MG63 (cell line): ENCODE measurements at regions not wholly inside any gene's neighbourhood (a gene's known extent, or its start where the extent isn't known, plus 50 kb on each side); places are given as distances from the start of the nearest gene placed in this dataset.

Experiments used
- DNase-seq: peaks from one replicate; pipeline ENCODE4 v3.0.0-alpha.2; 2020
- H3K27me3 ChIP-seq: fragments of 250-450 bp; sonication (Bioruptor Pico); 2 replicates; pipeline ENCODE4 v1.5.1; 2020; ENCODE audit warnings: mild to moderate bottlenecking, moderate library complexity
- H3K36me3 ChIP-seq: fragments of 250-450 bp; sonication (Bioruptor Pico); 2 replicates; pipeline ENCODE4 v1.5.1; 2020; ENCODE audit warnings: mild to moderate bottlenecking, moderate library complexity
- H3K4me3 ChIP-seq: fragments of 250-450 bp; sonication (Bioruptor Pico); 2 replicates; pipeline ENCODE4 v1.5.1; 2020; ENCODE audit warnings: mild to moderate bottlenecking, moderate library complexity
- H3K9me3 ChIP-seq: fragments of 250-450 bp; sonication (Bioruptor Pico); 2 replicates; pipeline ENCODE4 v1.5.1; 2020; ENCODE audit warnings: mild to moderate bottlenecking, moderate library complexity

DNA sequence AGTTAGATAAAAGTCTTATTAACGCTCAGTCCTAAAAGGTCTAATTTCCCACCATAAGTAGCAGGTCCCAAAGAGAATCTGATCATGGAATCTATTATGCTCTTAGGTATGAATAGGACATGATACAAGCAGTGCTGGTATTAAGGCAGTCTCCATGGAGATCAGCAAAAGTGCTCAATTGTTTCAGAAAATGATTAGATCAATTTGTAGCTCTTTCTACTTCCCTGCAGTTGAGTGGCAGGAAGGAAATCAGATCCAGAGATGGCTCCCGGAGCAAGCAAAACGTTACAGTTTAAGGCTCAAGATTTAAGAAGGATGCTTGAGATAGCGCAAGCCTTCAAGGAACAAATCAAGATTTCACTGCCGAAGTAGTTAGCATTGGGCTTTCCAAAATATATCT lies 205.7 kb downstream of the DRD1 start:
- no peak overlapping the region for H3K4me3 ChIP-seq
- H3K27me3 ChIP-seq: no peaks in the 10 kb centered on the region
- H3K9me3 ChIP-seq: peaks cover 3% of the 10 kb centered on the region
- no peaks in the 10 kb centered on the region for H3K36me3 ChIP-seq
- no peak for DNase-seq

DNA sequence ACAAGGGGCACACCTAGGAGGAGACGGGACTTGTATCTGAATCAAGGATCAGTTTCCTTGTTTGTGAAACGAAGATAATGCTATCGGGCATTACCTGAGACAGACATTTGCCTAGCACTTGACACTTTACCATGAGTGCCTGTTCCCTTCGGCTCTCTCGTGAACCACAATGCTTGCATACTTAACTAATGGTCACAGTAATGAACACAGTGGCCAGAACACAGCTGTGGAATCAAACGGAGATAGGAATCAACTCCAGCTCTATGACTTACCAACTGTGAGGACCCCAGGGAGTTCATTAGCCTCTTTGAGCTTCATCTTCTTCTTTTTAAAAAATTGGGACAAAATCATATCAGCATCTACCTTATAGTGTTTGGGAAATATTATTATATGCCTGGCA lies 207.8 kb downstream of the DRD1 start:
- no peak overlapping the region for H3K4me3 ChIP-seq
- H3K9me3 ChIP-seq: peaks cover 3% of the 10 kb centered on the region
- no peaks in the 10 kb centered on the region for H3K36me3 ChIP-seq
- no peak for DNase-seq
- no peaks in the 10 kb centered on the region for H3K27me3 ChIP-seq

DNA sequence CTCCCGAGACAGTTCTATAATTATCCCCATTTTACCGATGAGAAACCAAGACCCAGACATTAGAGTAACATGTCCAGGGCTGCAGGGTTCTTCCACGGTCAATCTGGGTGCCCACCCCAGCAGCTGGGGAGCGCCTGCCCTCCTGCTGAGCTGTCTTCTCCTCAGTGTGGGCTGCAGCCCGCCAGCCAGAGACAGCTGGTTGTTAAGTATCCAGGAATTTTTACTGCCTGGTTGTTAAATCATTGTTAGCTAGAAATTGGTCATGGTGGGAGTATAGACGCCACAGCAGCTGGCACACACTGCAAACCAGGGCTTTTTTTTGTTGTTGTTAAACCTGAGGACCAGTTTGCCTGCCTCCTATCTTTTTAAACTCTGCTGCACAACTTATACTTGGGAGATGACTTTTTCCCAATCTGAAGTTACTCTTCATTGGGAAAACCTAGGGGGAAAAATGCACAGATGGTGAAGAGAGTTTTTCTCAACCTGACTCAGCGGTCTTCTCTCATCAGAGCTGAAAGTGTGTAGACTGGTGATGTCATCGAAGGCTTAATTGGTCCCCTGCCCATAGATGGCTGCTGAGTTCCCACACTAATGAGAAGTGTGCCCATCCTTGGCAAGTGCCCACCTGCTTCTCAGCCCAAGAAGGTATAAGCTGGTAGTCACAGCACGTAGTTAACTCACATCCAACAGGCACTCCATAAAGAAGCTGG lies 208.6 kb downstream of the DRD1 start:
- Histone ChIP-seq H3K36me3 (no peaks in the 10 kb centered on the region), H3K4me3 (no peak overlapping the region), H3K9me3 (peaks cover 3% of the 10 kb centered on the region), H3K27me3 (no peaks in the 10 kb centered on the region)
- DNase-seq: peak; percentile 81

GRCh38 chr5:175230299-175230698 lies 213.7 kb downstream of the DRD1 start:
- no peak for DNase-seq
- H3K4me3 ChIP-seq: no peak overlapping the region
- no peaks in the 10 kb centered on the region for H3K36me3 ChIP-seq
- no peaks in the 10 kb centered on the region for H3K27me3 ChIP-seq
- no peaks in the 10 kb centered on the region for H3K9me3 ChIP-seq

- DNase-seq: no peak
- Histone ChIP-seq H3K4me3 (no peak overlapping the region), H3K27me3 (no peaks in the 10 kb centered on the region), H3K36me3 (no peaks in the 10 kb centered on the region), H3K9me3 (no peaks in the 10 kb centered on the region)
Observed at GRCh38 chr5:175226506-175226905, 217.5 kb downstream of the DRD1 start.

GRCh38 chr5:175223291-175223690 lies 220.7 kb downstream of the DRD1 start:
- DNase-seq: no peak
- no peak overlapping the region for H3K4me3 ChIP-seq

DNA sequence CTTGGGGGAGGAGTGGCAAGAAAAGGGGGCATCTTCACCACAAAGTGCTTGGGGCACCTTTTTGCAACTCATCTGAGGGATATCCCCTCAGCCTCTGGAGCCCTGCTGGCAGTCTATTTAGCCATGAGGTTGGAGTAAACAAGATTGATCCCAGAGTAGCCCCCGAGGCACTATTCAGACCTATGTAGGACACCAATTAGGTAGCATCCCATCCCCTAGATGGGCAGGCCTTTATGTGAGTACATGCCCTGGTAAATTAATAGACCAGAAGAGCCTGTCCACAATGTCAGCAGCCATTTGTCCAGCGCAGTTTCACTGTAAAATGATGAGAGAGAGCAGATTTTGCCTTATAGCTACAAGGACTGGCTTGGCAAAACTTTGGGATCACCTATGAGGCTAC lies 221.4 kb downstream of the DRD1 start:
- Histone ChIP-seq H3K36me3 (no peaks in the 10 kb centered on the region), H3K4me3 (no peak overlapping the region), H3K9me3 (no peaks in the 10 kb centered on the region)

More at GRCh38 chr5:175223291-175223690, 220.7 kb downstream of the DRD1 start:
- H3K27me3 ChIP-seq: no peaks in the 10 kb centered on the region
- no peaks in the 10 kb centered on the region for H3K36me3 ChIP-seq
- no peaks in the 10 kb centered on the region for H3K9me3 ChIP-seq

DNA sequence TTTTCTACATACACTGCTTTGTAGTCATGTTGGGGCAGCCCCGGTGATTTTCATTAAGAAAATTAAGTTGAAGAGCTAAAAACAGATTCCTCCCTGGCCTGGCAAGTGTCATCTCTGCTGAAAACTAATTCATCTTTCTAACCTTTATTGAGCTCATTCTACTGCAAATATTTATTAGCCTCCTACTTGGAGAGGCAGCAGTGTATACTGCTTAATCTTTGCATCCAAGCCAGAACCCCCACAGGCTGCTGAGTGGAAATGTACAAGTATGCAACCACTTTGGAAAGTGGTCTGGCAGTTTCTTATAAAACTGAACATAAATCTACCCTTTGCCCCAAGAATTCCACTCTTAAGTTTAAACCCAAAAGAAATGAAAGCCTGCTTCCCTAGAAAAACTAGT lies 223.4 kb downstream of the DRD1 start:
- Histone ChIP-seq H3K4me3 (no peak overlapping the region), H3K27me3 (no peaks in the 10 kb centered on the region), H3K36me3 (no peaks in the 10 kb centered on the region), H3K9me3 (no peaks in the 10 kb centered on the region)
- DNase-seq: no peak

More for the DNA sequence above, 221.4 kb downstream of the DRD1 start:
- no peak for DNase-seq
- H3K27me3 ChIP-seq: no peaks in the 10 kb centered on the region

DNA sequence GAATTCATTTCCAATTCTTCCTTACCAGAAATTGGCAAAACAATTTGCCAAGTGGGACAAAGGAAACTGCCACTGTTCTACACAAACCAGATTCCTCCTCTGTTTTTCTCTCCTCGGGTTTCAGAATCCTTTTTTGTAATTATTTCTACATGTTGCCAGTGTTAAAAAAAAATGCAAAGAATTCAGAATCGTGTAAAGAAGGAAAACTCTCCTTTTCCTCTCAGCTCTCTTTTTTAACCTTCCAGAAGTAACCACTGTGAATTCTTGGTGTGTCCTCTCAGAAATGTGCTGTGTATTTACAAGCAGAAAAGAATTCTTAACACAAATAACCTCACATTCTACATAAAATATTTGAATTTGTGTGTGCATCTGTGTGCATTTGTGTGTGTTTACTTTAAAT lies 224.6 kb downstream of the DRD1 start:
- Histone ChIP-seq H3K4me3 (no peak overlapping the region), H3K36me3 (no peaks in the 10 kb centered on the region), H3K27me3 (no peaks in the 10 kb centered on the region), H3K9me3 (no peaks in the 10 kb centered on the region)
- DNase-seq: no peak

GRCh38 chr5:175216991-175217390 lies 227.0 kb downstream of the DRD1 start:
- H3K27me3 ChIP-seq: no peaks in the 10 kb centered on the region
- DNase-seq: peak; percentile 95
- H3K4me3 ChIP-seq: no peak overlapping the region
- no peaks in the 10 kb centered on the region for H3K9me3 ChIP-seq
- no peaks in the 10 kb centered on the region for H3K36me3 ChIP-seq

DNA sequence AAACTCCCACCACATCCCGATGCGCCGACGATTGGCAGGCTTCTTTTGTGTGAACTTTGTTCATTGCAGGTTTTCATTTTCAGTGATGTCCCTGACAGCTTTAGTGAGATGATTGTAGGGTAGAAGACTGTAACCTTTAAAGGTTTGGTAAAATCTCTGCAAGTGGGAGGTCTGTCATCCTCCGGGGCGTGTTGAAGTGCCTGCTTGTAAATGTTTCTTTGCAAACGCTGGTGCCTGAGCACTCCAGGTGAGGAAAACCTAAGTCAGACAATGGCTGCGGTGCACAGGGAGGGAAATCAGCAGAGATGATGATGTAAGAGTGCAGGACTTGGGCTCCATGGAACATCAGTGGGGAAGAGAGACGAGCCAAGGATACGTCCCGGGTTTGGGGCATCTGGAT lies 228.1 kb downstream of the DRD1 start:
- no peaks in the 10 kb centered on the region for H3K36me3 ChIP-seq
- H3K4me3 ChIP-seq: no peak overlapping the region
- no peak for DNase-seq
- H3K27me3 ChIP-seq: no peaks in the 10 kb centered on the region
- H3K9me3 ChIP-seq: no peaks in the 10 kb centered on the region

GRCh38 chr5:175214152-175214551 lies 229.8 kb downstream of the DRD1 start:
- no peaks in the 10 kb centered on the region for H3K27me3 ChIP-seq
- no peak overlapping the region for H3K4me3 ChIP-seq
- no peaks in the 10 kb centered on the region for H3K36me3 ChIP-seq
- peak; percentile 96 for DNase-seq
- H3K9me3 ChIP-seq: no peaks in the 10 kb centered on the region

GRCh38 chr5:175211956-175212756 lies 231.8 kb downstream of the DRD1 start:
- H3K36me3 ChIP-seq: no peaks in the 10 kb centered on the region
- no peak for DNase-seq
- no peaks in the 10 kb centered on the region for H3K27me3 ChIP-seq
- H3K9me3 ChIP-seq: no peaks in the 10 kb centered on the region
- no peak overlapping the region for H3K4me3 ChIP-seq

- Histone ChIP-seq H3K27me3 (no peaks in the 10 kb centered on the region), H3K4me3 (no peak overlapping the region), H3K9me3 (peaks cover 10% of the 10 kb centered on the region), H3K36me3 (no peaks in the 10 kb centered on the region)
- DNase-seq: no peak
Observed at GRCh38 chr5:175207321-175208040, 236.5 kb downstream of the DRD1 start.

GRCh38 chr5:175206669-175207068 lies 237.3 kb downstream of the DRD1 start:
- no peaks in the 10 kb centered on the region for H3K27me3 ChIP-seq
- DNase-seq: no peak
- H3K36me3 ChIP-seq: no peaks in the 10 kb centered on the region
- H3K9me3 ChIP-seq: peaks cover 10% of the 10 kb centered on the region
- H3K4me3 ChIP-seq: no peak overlapping the region

DNA sequence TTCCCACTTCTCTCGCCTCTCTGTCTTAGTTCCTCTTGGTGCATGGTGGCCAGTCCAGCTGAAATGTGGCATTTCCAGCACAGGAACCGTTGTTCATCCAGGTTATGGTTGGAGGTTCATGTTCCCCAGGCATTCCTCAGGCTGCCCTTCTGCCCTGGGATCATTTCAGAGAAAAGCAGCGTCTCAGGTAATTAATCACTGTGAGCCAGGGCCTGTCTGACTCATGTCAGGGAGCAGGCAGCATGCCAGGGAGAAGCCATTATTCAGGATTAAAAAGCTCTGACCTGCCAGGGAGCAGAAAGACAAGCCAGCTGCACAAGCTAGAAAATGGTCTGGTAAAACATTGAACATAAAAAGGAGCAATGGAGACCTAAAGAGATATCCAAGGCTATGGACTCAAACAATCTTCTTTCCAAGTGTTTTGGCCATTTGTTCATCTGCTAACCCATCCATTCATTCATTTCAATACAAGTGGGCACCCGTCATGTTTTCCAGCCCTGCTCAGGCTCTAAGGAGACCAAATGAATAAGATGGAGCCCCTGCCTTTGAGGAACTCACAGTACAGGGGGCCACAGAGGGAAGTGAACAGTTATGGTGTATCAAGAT lies 241.4 kb downstream of the DRD1 start:
- peak; percentile 75 for DNase-seq
- H3K36me3 ChIP-seq: no peaks in the 10 kb centered on the region
- H3K4me3 ChIP-seq: no peak overlapping the region
- no peaks in the 10 kb centered on the region for H3K27me3 ChIP-seq
- H3K9me3 ChIP-seq: peaks cover 10% of the 10 kb centered on the region

DNA sequence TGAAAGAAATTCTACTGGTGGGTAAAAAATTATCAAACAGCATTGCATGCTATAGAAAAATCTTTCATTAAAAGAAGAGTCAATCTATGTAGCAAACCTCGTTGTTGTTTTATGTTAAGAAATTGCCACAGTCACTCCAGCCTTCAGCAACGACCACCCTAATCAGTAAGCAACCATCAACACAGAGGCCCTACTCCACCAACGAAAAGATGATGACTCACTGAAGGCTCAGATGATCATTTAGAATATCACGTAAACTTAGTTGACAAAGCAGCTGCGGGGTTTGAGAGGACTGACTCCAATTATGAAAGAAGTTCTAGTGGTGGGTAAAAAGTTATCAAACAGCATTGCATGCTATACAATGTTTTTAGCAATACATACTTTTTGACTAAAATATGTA lies 242.6 kb downstream of the DRD1 start:
- no peak overlapping the region for H3K4me3 ChIP-seq
- DNase-seq: no peak
- H3K27me3 ChIP-seq: no peaks in the 10 kb centered on the region
- H3K36me3 ChIP-seq: no peaks in the 10 kb centered on the region
- peaks cover 10% of the 10 kb centered on the region for H3K9me3 ChIP-seq
